NCI-H2029 (cell line): ENCODE measurements at regions not wholly inside any gene's neighbourhood (a gene's known extent, or its start where the extent isn't known, plus 50 kb on each side); places are given as distances from the start of the nearest gene placed in this dataset.

ENCODE experiments used
- DNase-seq: peaks from one replicate; lab custom pipeline; 2025; lab: John Stamatoyannopoulos, UW

- DNase-seq, result no peak
Measured at GRCh38 chr5:24823625-24824024, 178.8 kb upstream of the CDH10 start.

DNA sequence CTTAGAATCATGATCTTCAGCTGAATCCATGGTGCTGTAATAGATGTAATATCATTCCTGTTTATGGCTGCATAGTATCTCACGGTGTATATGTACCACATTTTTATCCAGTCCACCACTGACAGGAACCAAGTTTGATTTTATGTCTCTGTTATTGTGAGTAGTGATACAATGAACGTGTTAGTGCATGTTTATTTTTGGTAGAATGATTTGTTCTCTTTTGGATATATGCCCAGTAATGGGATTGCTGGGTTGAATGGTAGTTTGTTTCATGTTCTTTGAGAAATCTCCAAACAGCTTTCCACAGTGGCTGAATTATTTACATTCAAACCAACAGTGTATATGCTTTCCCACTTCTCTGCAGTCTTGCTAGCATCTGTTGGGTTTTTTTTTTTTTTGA, 175.1 kb upstream of the CDH10 start:
- DNase-seq, result no peak

- DNase-seq, result no peak
Measured at GRCh38 chr5:24817966-24818365, 173.2 kb upstream of the CDH10 start.

- no peak for DNase-seq
Measured at GRCh38 chr5:24816206-24816605, 171.4 kb upstream of the CDH10 start.

DNA sequence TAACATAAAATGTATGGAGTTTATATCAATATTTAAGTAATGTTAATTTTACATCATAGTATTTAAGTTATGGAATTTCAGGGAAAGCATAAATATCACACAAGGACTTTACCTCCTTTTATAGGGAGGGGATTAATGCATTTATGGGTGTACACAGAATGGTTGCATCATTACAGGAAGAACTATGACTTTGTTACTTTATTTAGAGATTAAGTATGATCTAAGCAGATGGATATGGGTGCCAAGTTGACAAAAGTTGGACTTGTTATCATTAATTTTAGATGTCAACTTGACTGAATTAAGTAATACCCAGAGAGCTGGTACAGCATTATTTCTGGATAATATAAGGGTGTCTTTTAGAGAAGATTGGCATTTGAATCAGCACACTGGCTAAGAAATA, 160.5 kb upstream of the CDH10 start:
- no peak for DNase-seq

DNA sequence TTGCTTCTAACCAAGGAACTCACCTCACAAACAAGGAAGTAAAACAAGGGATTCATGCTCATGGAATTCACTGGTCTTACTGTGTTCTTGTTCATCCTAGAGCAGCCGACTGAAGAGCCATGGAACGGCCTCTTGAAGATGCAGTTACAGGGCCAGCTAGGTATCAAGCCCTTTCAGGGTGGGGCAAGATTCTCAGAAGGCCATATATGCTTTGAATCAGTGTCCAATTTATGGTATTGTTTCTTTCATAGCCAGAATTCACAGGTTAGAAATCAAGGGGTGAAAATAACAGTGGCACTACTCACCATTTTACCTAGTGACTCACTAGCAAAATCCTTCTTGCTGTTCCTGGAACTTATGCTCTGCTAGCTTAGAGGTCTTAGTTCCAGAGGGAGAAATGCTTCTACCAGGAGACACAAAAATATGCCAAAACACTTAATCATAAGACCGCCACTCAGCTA, 159.5 kb upstream of the CDH10 start:
- DNase-seq, result no peak

DNA sequence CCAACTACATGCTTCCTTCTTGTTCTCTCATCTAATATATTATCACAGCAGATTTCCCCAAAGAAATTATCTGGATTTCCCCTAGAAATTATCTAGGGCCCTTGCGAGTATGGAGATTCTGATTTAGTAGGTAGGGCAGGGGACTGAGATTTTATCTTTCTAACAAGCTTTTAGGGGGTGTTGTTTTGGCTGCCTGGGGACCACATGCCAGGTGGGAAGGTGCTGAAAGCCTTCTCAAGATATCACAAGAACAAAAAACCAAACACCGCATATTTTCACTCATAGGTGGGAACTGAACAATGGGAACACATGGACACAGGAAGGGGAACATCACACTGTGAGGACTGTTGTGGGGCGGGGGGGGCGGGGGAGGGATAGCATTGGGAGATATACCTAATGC, 146.5 kb upstream of the CDH10 start:
- no peak for DNase-seq

GRCh38 chr5:24789611-24790351, 145.0 kb upstream of the CDH10 start:
- DNase-seq, result no peak

DNA sequence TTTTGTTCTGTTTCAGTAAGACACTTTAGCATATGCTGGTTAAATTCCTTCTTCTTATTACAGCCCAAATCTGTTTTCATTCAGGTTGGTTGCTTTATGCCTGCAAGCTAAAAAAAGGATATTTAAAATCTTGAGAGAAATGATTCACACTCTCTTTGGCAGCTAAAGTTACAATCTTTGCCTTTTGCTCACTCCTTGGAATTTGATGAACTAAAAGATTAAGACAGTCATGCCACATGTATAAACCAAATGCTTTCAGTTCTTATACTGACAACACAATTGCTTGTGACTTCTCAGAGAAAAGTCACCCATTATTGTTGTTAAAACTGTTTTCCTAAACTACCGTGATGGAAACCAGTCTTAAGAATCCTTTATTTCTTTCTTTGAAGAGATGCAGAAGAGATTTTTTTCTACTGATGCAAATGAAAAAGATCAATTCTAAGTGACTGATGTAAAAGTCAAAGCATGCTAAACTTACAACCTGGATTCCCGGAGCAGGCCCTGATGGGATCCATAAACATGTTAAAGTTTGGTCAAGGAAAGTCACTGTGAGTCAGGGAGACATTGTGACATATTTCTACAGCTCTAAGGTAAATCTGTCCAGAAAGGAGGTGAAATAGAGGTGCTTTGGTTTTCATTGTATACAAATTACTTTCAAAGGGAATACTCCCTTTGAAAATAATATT, 144.2 kb upstream of the CDH10 start:
- no peak for DNase-seq

- no peak for DNase-seq
Measured at GRCh38 chr5:24786108-24786507, 141.3 kb upstream of the CDH10 start.

- no peak for DNase-seq
Measured at GRCh38 chr5:24783596-24783995, 138.8 kb upstream of the CDH10 start.

DNA sequence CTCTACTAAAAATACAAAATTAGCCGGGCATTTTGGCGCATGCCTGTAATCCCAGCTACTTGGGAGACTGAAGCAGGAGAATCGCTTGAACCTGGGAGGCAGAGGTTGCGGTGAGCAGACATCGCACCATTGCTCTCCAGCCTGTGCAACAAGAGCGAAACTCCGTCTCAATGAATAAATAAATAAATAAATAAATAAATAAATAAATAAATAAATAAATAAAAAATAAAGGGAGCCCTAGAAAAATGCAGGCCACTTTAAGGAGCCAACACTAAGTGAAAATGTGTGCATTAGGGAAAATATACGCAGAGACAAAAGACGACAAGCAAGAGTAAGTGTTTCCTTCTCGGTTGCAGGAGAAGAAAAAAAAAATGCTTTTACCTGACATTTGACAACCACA, 132.6 kb upstream of the CDH10 start:
- DNase-seq, result no peak

DNA sequence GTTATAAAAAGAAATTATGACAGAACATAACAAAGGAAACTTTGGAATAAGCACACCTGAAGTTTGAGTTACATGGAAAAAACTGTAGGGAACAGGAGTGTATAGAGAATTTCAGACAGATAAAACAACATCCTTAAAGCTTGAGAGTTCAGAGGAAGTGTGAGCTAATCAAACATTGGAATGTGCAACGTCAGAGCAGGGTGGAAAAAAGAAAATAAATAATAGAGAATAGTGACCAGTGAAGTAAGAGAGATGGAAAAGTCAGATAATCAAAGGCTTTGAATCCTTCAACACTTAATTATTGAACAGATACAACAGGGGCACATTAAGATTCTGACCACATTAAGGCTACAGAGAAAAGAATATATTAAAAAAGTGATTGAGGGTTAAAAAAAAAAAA, 128.5 kb upstream of the CDH10 start:
- DNase-seq, result no peak

DNA sequence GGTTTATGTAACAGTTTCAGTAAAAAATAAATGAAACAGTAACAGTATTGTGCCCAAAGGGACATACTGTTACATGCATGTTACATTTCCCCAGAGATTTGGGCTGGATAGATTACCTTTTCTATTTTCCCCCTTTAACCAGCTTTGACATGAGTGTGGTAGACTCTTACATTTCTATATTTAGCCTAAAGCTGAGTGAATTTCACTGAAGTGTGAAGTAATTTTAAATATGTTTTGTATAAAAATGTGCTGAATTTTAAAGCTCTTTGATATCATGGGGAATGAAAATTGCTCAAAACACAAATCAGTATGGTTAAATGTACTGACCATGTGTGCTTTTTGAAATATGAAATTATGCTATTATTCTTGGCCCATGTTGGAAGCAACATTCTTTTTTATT, 122.3 kb upstream of the CDH10 start:
- DNase-seq, result no peak

DNA sequence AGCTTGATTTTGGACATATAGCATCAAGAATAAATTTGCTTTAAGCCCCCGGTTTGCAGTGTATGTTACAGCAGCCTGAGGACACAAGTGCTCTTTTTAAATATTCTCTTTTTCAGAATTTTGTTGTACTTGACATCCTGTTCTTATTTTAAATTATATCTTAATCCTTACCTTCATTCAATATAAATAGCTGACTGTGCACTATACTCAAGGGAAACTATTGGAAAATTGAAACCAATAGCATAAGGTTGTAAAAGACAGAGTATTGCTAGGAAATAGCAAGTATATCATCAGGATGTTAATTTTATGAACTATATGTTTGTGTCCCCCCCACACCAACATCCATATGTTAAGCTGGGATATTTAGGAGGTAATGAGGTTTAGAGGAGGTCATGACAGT, 120.4 kb upstream of the CDH10 start:
- DNase-seq, result no peak

- no peak for DNase-seq
Measured at GRCh38 chr5:24750355-24750754, 105.6 kb upstream of the CDH10 start.

- DNase-seq, result no peak
Measured at GRCh38 chr5:24749701-24750100, 104.9 kb upstream of the CDH10 start.

GRCh38 chr5:24747327-24747726, 102.5 kb upstream of the CDH10 start:
- DNase-seq, result no peak

DNA sequence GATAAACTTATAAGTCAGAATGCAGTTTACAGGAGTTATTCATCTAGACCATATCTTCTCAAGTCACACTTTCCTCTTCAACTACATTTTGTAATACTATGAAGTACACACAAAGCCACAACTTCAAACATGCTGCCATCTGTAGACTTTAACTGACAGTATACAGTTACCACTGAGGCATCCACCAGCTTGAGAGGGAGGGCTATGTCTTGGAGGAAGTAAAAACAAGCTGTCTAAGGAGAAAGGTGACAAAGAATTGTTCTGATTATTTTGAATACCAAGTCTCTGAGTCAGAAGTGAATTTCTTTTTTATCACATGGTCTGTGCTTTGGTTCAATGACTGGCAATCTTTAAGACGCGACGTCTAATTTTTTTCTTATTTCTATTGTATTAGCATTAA, 97.6 kb upstream of the CDH10 start:
- DNase-seq, result no peak

- DNase-seq, result no peak
Measured at GRCh38 chr5:24737163-24737562, 92.4 kb upstream of the CDH10 start.

DNA sequence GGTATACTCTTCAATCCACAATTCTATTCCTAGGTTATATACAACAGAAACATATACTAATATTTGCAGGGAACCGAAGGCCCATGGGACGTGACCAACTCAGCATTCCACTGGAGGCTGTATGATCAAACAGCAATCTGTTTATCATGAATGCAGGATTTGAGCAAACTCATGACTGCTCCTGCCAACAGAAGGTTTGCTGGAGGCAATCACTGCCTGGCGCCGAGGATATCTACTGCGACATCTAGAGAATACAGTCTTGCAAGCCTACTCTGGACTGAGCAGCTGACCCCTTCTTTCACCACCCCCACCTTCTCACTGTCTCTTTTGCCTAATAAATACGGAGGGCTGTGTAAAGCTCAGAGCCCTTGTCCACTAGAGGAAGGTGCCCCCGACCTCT, 90.5 kb upstream of the CDH10 start:
- no peak for DNase-seq

DNA sequence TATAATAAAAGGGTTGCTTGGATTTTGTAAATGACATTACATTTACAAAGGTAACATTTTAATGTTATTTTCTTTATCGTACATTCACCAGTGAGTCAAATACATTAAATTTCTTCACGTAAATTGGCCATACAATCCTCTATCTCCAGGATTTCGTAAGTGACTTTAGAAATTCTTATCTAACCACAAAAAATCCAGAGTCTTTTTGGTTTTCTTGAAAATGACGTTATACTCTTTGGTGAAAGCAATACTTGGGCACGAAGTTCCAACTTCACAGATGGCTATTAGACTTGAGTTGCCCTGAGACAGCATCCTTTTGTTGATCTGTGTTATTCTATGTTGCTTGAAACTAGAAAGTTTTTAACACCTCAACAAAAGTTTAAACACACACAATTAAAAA, 87.4 kb upstream of the CDH10 start:
- no peak for DNase-seq

- no peak for DNase-seq
Measured at GRCh38 chr5:24720743-24721142, 76.0 kb upstream of the CDH10 start.

- DNase-seq, result no peak
Measured at GRCh38 chr5:24714746-24715145, 70.0 kb upstream of the CDH10 start.
